K562 (cell line): ENCODE measurements at regions not wholly inside any gene's neighbourhood (a gene's known extent, or its start where the extent isn't known, plus 50 kb on each side); places are given as distances from the start of the nearest gene placed in this dataset.

Experiments
- ATAC-seq: fragments of 200-7000 bp; cut with Tn5 transposase; 3 replicates; pipeline ENCODE4 v1.9.1; 2020; ENCODE audit warnings: moderate library complexity
- BruUV-seq: library from RNA; stranded (reverse); fragments of 400-500 nt; replicated peaks from 2 replicates; lab custom pipeline; 2021; lab: Mats Ljungman, UMichigan
- CTCF ChIA-PET: fragments of 300-600 bp; formaldehyde crosslinking; extraction: SDS; loops from one replicate; lab custom pipeline; 2021; ENCODE audit warnings: low intra/inter-chr PET ratio; lab: Yijun Ruan, JAX
- POLR2A ChIA-PET: fragments of 300-600, 350-650 bp; sonication (Branson Sonifier 250); formaldehyde crosslinking; extraction: SDS; loops from one replicate; lab custom pipeline; 2021; ENCODE audit warnings: antibody characterized with exemption, inconsistent platforms; lab: Yijun Ruan, JAX
- DNase-seq, 4 experiments: peaks; one replicate each; pipeline versions ENCODE4 v3.0.0 to v3.0.0-alpha.2; 2011 to 2018; ENCODE audit warnings: low spot score in 3 of 4, mixed read lengths in 3 of 4; ENCODE audit errors: extremely low read depth in 1 of 4
- FAIRE-seq: peaks from 2 replicates; lab custom pipeline; 2011; peaks lifted over from hg19 to GRCh38; lab: Jason Lieb, UNC
- H2AFZ ChIP-seq: 2 replicates; pipeline ENCODE4 v1.6.0; 2011; ENCODE audit warnings: low read depth, low read length, control low read depth, inconsistent platforms
- H3K27ac ChIP-seq: fragments of 200-600 bp; 3 replicates; pipeline ENCODE4 v1.8.0; 2011; ENCODE audit warnings: low read depth, mild to moderate bottlenecking, control low read depth, inconsistent platforms, low read length, moderate library complexity, mixed read lengths; ENCODE audit errors: extremely low read depth
- H3K27me3 ChIP-seq, 2 experiments: fragments of 300-600 bp in 1 of 2; 2 replicates in 1 of 2; 3 replicates in 1 of 2; pipeline versions ENCODE4 v1.6.0 to v1.8.0; 2011; ENCODE audit warnings: inconsistent platforms in 2 of 2, low read length in 2 of 2, mild to moderate bottlenecking in 1 of 2, mixed read lengths in 1 of 2, moderate library complexity in 1 of 2; ENCODE audit not compliant: control insufficient read depth in 2 of 2, insufficient read depth in 2 of 2
- H3K36me3 ChIP-seq: fragments of 300-600 bp; 3 replicates; pipeline ENCODE4 v1.8.0; 2011; ENCODE audit warnings: mild to moderate bottlenecking, low read length, inconsistent platforms; ENCODE audit not compliant: control insufficient read depth, insufficient read depth
- H3K4me1 ChIP-seq, 2 experiments: fragments of 200-600 bp in 1 of 2; replicated peaks in 1 of 2; 2 replicates in 1 of 2; 3 replicates in 1 of 2; pipeline versions ENCODE4 v1.5.1 to v1.8.0; 2011; ENCODE audit warnings: inconsistent platforms in 2 of 2, low read length in 2 of 2, mild to moderate bottlenecking in 1 of 2, mixed read lengths in 1 of 2, moderate library complexity in 1 of 2; ENCODE audit not compliant: control insufficient read depth in 2 of 2, insufficient read depth in 2 of 2
- H3K4me2 ChIP-seq: 2 replicates; pipeline ENCODE4 v1.6.1; 2011; ENCODE audit warnings: low read length, control low read depth, inconsistent platforms, mixed read lengths; ENCODE audit not compliant: insufficient read depth
- H3K4me3 ChIP-seq: fragments of 200-600 bp; sonication (generic), shearing (Covaris generic); 2 replicates; pipeline ENCODE4 v1.5.1; 2016; ENCODE audit warnings: control low read depth, inconsistent platforms
- H3K79me2 ChIP-seq: fragments of 200-600 bp; 3 replicates; pipeline ENCODE4 v1.8.0; 2011; ENCODE audit warnings: low read length, inconsistent platforms; ENCODE audit not compliant: control insufficient read depth, insufficient read depth
- H3K9ac ChIP-seq, 2 experiments: 2 replicates each; pipeline versions ENCODE4 v1.6.0 to v1.6.1; 2011; ENCODE audit warnings: low read depth in 2 of 2, low read length in 2 of 2, control low read depth in 1 of 2, inconsistent platforms in 1 of 2, mild to moderate bottlenecking in 1 of 2, mixed read lengths in 1 of 2; ENCODE audit not compliant: insufficient read depth in 1 of 2
- H3K9me1 ChIP-seq: one replicate; pipeline ENCODE4 v1.6.0; 2011; ENCODE audit warnings: inconsistent platforms, mild to moderate bottlenecking, low read length, moderate library complexity; ENCODE audit not compliant: control insufficient read depth, insufficient read depth
- H3K9me3 ChIP-seq: replicated peaks from 2 replicates; pipeline ENCODE4 v1.5.1; 2011; ENCODE audit warnings: low read depth, low read length, inconsistent platforms; ENCODE audit not compliant: control insufficient read depth, insufficient read depth
- H4K20me1 ChIP-seq: replicated peaks from 2 replicates; pipeline ENCODE4 v1.6.1; 2011; ENCODE audit warnings: low read length, inconsistent platforms, mixed read lengths; ENCODE audit not compliant: control insufficient read depth, insufficient read depth
- CHAMP1 ChIP-seq: fragments of 450-650 bp; IDR thresholded peaks from 2 replicates; pipeline ENCODE4 v1.6.1; 2016; ENCODE audit warnings: mild to moderate bottlenecking
- CREM ChIP-seq: IDR thresholded peaks from 2 replicates; pipeline ENCODE4 v1.6.1; 2014; ENCODE audit warnings: antibody characterized with exemption, low read depth
- FOXK1 ChIP-seq: sonication (generic); formaldehyde crosslinking; IDR thresholded peaks from 2 replicates; pipeline ENCODE4 v1.8.0; 2022; ENCODE audit warnings: missing genetic modification reagents, mild to moderate bottlenecking, borderline replicate concordance
- GATAD2B ChIP-seq: fragments of 450-650 bp; IDR thresholded peaks from 2 replicates; pipeline ENCODE4 v1.6.1; 2017; ENCODE audit warnings: mild to moderate bottlenecking, borderline replicate concordance
- MEIS2 ChIP-seq: fragments of 450-650 bp; IDR thresholded peaks from 2 replicates; pipeline ENCODE4 v1.6.1; 2014; ENCODE audit warnings: mild to moderate bottlenecking; ENCODE audit not compliant: partially characterized antibody
- PHB ChIP-seq: fragments of 250-450 bp; sonication (Bioruptor Pico); IDR thresholded peaks from 2 replicates; pipeline ENCODE4 v1.5.0; 2021
- ZNF551 ChIP-seq: fragments of 250-450 bp; sonication (Bioruptor Pico); IDR thresholded peaks from 2 replicates; pipeline ENCODE4 v1.5.0; 2021; ENCODE audit warnings: mild to moderate bottlenecking, moderate library complexity
- ZNF830 ChIP-seq: fragments of 250-450 bp; sonication (Bioruptor Pico); IDR thresholded peaks from 2 replicates; pipeline ENCODE4 v1.5.0; 2021; ENCODE audit warnings: mild to moderate bottlenecking
- in situ Hi-C: fragments of 300-500 bp; cut with MboI; formaldehyde crosslinking; loops from 4 replicates; pipeline ENCODE4 v1.15.0; 2018; ENCODE audit warnings: inconsistent platforms, mixed read lengths
- intact Hi-C: fragments of 100-400 bp; cut with micrococcal nuclease; formaldehyde crosslinking; loops from 2 replicates; pipeline ENCODE4 v1.14.2; 2022

GRCh38 chr4:124266721-124267120 lies 445.8 kb downstream of the ANKRD50 start (continued):
- TF ChIP-seq MEIS2, result no peak
- TF ChIP-seq GATAD2B, result no peak
- TF ChIP-seq, all 486 proteins: peak for 0

- intact Hi-C loops (no loop called here), in situ Hi-C loops (no loop called here)
- H3K9me1 ChIP-seq, result no peaks in the 10 kb centered on the region
- TF ChIP-seq FOXK1 (no peak), CREM (no peak), ZNF551 (CRISPR knock-in tag) (no peak), ZNF830 (no peak), PHB (CRISPR knock-in tag) (no peak), CHAMP1 (no peak)
- no peaks in the 10 kb centered on the region for H4K20me1 ChIP-seq
- H3K36me3 ChIP-seq, result no peaks in the 10 kb centered on the region
- no TSS peak for BruUV-seq
- ChIA-PET CTCF (interaction anchor here (0.6 kb wide), 1 partner anchor 1381 kb away, joined by 5 read pairs; no protein-coding TSS in a partner anchor), POLR2A (no interaction called here)
- H3K9ac ChIP-seq, result no peak overlapping the region
- ATAC-seq (no peak), DNase-seq (no peak), FAIRE-seq (no peak)
- no peaks in the 10 kb centered on the region for H3K9me3 ChIP-seq
- no peak overlapping the region for H3K4me3 ChIP-seq
- H3K4me1 ChIP-seq, result no peaks in the 10 kb centered on the region
- no peak overlapping the region for H3K27ac ChIP-seq
- H3K4me2 ChIP-seq, result no peak overlapping the region
- H3K27me3 ChIP-seq, result no peaks in the 10 kb centered on the region
- H2AFZ ChIP-seq, result no peak overlapping the region
- no peaks in the 10 kb centered on the region for H3K79me2 ChIP-seq
Observed at GRCh38 chr4:124276461-124276860, 436.1 kb downstream of the ANKRD50 start.
